ENCODE measurements at regions not wholly inside any gene's neighbourhood (a gene's known extent, or its start where the extent isn't known, plus 50 kb on each side); places are given as distances from the start of the nearest gene placed in this dataset.

- TF ChIP-seq SPI1 (IDR thresholded peaks at IDR 0.05; ENCODE audit: low read depth, low read length) (no peak), POLR2AphosphoS5 (IDR thresholded peaks at IDR 0.05; ENCODE audit: low read depth, low read length) (no peak), POLR2A (IDR thresholded peaks at IDR 0.05; ENCODE audit: low read depth, low read length) (no peak)
Observed at GRCh38 chr14:84202486-84202885, 1327.5 kb upstream of the FLRT2 start.

Measured in GM12891 (cell line).